Osteocyte (in vitro differentiated cells): ENCODE measurements at regions not wholly inside any gene's neighbourhood (a gene's known extent, or its start where the extent isn't known, plus 50 kb on each side); places are given as distances from the start of the nearest gene placed in this dataset.

Experiments used
- DNase-seq: peaks from one replicate; pipeline ENCODE4 v3.0.0; 2021; ENCODE audit warnings: mixed read lengths; ENCODE audit not compliant: unreplicated experiment; ENCODE audit errors: extremely low spot score
- H3K27ac Mint-ChIP-seq: one replicate; pipeline ENCODE4 v1.8.0; 2021; ENCODE audit warnings: mild to moderate bottlenecking, mixed read lengths; ENCODE audit not compliant: unreplicated experiment
- H3K27me3 Mint-ChIP-seq: one replicate; pipeline ENCODE4 v1.8.0; 2021; ENCODE audit warnings: mixed read lengths; ENCODE audit not compliant: unreplicated experiment
- H3K36me3 Mint-ChIP-seq: one replicate; pipeline ENCODE4 v1.8.0; 2021; ENCODE audit warnings: mixed read lengths; ENCODE audit not compliant: unreplicated experiment
- H3K4me1 Mint-ChIP-seq: one replicate; pipeline ENCODE4 v1.8.0; 2021; ENCODE audit warnings: mixed read lengths; ENCODE audit not compliant: unreplicated experiment
- H3K4me3 Mint-ChIP-seq: one replicate; pipeline ENCODE4 v1.8.0; 2021; ENCODE audit warnings: mild to moderate bottlenecking, moderate library complexity, mixed read lengths; ENCODE audit not compliant: unreplicated experiment
- H3K9me3 Mint-ChIP-seq: one replicate; pipeline ENCODE4 v1.8.0; 2021; ENCODE audit warnings: mixed read lengths; ENCODE audit not compliant: unreplicated experiment
- CTCF ChIP-seq: fragments of 200-600 bp; sonication (generic); IDR thresholded peaks from 2 replicates; pipeline ENCODE4 v1.5.0; 2021; ENCODE audit warnings: antibody characterized with exemption, mild to moderate bottlenecking, moderate library complexity

- no peak for DNase-seq
- TF ChIP-seq CTCF, result no peak
- Mint-ChIP-seq H3K4me3 (no peak overlapping the region), H3K36me3 (no peaks in the 10 kb centered on the region), H3K27ac (no peak overlapping the region), H3K27me3 (no peaks in the 10 kb centered on the region), H3K9me3 (peaks cover 21% of the 10 kb centered on the region), H3K4me1 (no peaks in the 10 kb centered on the region)
Observed at GRCh38 chr15:54687628-54688027, 509.1 kb downstream of the RSL24D1 start.
